ENCODE measurements at regions not wholly inside any gene's neighbourhood (a gene's known extent, or its start where the extent isn't known, plus 50 kb on each side); places are given as distances from the start of the nearest gene placed in this dataset.
"Not testable (repeated sequence)": the region's sequence is repeated elsewhere in the genome, so short reads cannot be mapped to it uniquely, and the experiment has no call there.

- DNase-seq, result no peak
Measured at GRCh38 chr11:97033178-97033577, 643.4 kb downstream of the JRKL start.

DNA sequence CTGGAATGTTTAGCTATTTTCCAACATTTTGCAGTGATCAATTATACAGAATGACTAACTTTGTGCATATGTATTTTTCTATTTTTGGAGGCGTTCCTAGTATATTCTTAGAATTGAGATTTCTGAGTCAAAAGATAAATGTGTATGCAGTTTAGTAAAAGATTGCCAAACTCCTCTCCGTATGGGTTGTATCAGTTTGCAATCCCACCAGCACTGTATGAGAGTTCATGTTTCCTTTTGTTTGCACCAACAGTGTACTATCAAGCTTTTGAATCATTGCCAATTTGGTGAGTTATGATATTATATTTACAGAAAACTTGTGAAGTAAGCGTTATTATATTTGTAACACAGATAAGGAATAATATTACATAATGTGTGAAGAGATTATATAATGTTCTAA, 658.7 kb downstream of the JRKL start:
- no peak for DNase-seq

GRCh38 chr11:97060184-97060583, 670.4 kb downstream of the JRKL start:
- DNase-seq, result no peak

GRCh38 chr11:97069160-97069559, 679.3 kb downstream of the JRKL start:
- no peak for DNase-seq

DNA sequence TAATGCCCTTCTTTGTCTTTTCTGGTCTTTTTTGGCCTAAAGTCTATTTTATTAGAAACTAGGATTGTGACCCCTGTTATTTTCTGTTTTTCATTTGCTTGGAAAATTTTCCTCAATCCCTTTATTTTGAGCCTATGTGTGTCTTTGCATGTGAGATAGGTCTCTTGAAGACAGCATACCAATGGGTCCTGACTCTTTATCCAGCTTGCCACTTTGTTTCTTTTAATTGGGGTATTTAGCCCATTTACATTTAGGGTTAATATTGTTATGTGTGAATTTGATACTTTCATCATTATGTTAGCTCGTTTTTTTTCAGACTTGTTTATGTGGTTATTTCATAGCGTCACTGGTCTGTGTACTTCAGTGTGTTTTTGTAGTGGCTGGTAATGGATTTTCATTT, 682.6 kb downstream of the JRKL start:
- DNase-seq, result no peak

- not testable (repeated sequence) for DNase-seq
Measured at GRCh38 chr11:97076666-97077065, 686.9 kb downstream of the JRKL start.

DNA sequence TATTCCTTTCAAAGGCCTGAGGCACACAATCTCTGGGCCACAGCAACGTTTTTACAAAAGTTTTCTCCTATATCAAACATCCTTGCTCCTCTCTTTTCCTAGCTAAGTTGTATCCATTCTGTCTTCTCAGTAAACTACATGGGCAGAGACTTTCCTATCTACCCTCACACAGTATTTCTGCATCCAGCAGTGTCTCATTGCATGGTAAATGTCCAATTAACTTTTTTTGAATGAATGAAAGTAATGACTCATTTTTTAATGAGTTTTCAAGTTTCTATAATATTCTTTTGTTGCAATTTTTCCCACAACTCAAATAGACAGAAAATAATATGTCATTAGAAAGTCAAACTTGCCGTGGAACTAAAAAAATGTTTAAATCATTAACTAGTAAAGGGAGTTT, 688.6 kb downstream of the JRKL start:
- DNase-seq, result no peak

GRCh38 chr11:97079244-97079643, 689.4 kb downstream of the JRKL start:
- DNase-seq, result no peak

DNA sequence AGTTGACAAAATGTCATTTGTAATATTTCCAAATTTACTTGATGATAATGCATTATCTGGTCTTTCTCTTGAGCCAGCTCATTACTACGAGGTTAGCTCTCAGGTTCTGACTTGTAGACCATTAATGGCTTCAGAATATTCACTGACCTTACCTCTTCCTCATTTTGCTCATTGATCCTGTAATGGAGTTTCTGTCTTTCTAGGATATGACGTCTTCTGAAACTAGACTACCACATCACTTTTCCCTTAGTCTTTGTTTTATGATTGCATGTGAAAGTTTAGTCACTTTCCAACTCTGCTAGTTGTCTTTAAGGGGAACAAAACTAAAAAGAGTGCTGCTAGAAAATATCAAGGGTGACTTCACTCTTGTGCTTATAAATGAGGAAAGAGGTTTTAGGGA, 697.6 kb downstream of the JRKL start:
- DNase-seq, result no peak

DNA sequence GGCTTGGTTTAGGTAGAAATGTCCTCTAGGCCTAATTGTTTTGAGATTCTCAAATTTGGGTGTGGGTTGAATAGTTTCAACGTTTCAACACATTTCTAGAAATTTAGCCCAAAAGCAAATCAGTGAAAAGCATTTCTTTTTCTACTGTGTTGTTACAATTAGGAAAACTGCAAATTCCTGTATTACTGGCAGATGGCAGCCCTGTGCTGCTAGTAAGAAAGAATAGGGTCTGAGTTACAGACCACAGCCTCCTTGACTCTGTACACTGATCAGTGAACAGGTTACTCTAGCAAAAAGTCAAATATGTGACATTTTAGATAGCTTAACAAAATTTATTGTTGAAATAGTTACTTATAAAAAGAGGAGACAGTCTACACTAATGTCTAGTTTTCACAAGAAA, 703.0 kb downstream of the JRKL start:
- no peak for DNase-seq

- DNase-seq, result not testable (repeated sequence)
Measured at GRCh38 chr11:97102180-97102579, 712.4 kb downstream of the JRKL start.

GRCh38 chr11:97107604-97108003, 717.8 kb downstream of the JRKL start:
- DNase-seq, result no peak

- DNase-seq, result no peak
Measured at GRCh38 chr11:97109078-97109477, 719.3 kb downstream of the JRKL start.

DNA sequence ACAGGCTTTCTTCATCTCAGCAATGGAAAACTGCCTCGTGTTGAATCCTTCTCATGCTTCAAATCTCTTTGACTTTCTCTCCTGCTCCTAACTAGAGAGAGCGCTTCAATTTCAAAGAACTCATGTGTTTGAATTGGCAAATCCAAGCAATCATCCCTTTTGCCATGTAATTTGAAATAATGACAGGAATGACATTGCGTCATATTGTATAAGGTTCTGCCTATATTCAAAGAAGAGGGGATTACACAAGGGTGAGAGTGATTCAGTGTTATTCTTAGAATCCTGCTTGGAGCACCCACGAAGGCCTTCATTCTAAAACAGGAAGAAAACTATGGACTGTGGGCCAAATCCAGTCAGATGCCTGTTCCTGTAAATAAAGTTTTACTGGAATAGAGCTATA, 720.6 kb downstream of the JRKL start:
- no peak for DNase-seq

- no peak for DNase-seq
Measured at GRCh38 chr11:97111559-97111958, 721.7 kb downstream of the JRKL start.

GRCh38 chr11:97118614-97119200, 728.9 kb downstream of the JRKL start:
- no peak for DNase-seq

DNA sequence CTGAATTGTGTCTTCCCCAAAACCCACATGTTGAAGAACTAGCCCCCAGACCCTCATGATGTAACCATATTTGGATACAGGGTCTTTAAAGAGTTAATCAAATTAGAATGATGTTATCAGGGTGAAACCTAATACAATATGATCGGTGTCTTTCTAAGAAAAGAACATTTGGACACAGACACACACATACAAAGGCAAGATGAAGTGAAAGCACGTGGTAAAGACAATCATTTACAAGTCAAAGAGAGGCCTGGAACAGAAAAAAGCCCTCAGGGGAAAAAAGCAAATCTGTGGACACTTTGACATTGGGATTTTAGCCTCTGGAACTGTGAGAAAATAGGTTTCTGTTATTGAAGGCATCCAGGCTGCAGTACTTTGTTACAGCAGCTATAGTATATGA, 733.4 kb downstream of the JRKL start:
- no peak for DNase-seq

DNA sequence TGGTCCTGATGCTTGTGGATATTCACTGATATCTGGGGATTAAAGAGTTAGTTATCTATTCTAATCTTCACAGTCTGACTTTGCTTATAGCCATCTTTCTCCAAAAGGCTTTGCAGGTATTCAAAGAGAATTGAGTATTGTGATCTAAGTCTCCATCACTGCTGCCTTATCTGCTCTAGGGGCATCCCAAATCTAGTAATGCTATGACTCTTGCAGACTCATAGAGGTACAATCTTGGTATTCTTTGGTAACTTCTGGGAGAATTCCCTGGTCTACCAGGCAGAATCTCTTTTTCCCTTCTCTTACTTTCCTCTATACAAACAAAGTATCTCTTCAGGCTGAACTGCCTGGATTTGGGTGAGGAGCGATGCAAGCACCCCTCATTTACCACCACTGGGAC, 746.3 kb downstream of the JRKL start:
- no peak for DNase-seq

DNA sequence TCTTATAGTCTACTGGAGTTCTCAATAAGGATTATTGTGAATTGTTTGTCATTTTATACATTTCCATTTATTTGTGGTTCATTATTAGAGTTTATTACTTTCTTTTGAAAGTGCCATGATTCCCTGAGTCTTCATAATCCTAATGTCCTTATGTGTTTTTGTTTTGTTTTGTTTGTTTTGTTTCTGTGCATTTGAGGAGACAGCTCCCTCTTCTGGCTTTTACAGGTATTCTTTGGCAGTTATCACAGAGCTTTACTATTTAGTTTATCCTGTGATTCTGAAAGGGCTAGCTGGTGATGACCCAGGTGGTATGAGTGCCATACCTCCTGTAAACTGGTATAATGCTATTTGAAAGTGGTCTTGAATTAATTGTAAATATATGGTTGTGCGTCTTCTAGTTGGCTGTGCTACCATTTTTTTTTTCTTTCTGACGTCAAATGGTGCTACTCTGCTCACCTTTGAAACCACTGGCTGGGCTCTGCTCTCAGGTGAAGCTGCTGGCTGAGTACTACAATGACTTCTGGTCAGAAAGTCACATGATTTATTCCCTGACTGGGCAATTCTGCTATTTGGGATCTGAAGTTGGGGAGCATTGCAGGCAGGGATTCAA, 751.2 kb downstream of the JRKL start:
- DNase-seq, result no peak

GRCh38 chr11:97143463-97143862, 753.6 kb downstream of the JRKL start:
- DNase-seq, result no peak

GRCh38 chr11:97149741-97150140, 759.9 kb downstream of the JRKL start:
- no peak for DNase-seq

GRCh38 chr11:97157221-97157740, 767.5 kb downstream of the JRKL start:
- DNase-seq, result no peak

GRCh38 chr11:97158243-97158642, 768.4 kb downstream of the JRKL start:
- no peak for DNase-seq

GRCh38 chr11:97163631-97164191, 773.9 kb downstream of the JRKL start:
- no peak for DNase-seq
